H9 (cell line): ENCODE measurements at regions not wholly inside any gene's neighbourhood (a gene's known extent, or its start where the extent isn't known, plus 50 kb on each side); places are given as distances from the start of the nearest gene placed in this dataset.

Source experiments
- DNase-seq: peaks from one replicate; pipeline ENCODE4 v3.0.0-alpha.2; 2017
- H2AFZ ChIP-seq: one replicate; pipeline ENCODE4 v1.6.1; 2013; ENCODE audit warnings: mild to moderate bottlenecking, low read length, control low read depth, moderate library complexity
- H2AK5ac ChIP-seq: 2 replicates; pipeline ENCODE4 v1.6.1; 2013; ENCODE audit warnings: low read length, control low read depth, mixed read lengths; ENCODE audit not compliant: insufficient read length
- H2BK120ac ChIP-seq: one replicate; pipeline ENCODE4 v1.6.1; 2013; ENCODE audit warnings: low read depth, mild to moderate bottlenecking, low read length, control low read depth, inconsistent platforms; ENCODE audit not compliant: poor library complexity, severe bottlenecking
- H2BK12ac ChIP-seq: 2 replicates; pipeline ENCODE4 v1.6.1; 2013; ENCODE audit warnings: low read length, control low read depth, mixed read lengths, low read depth; ENCODE audit not compliant: insufficient read length
- H2BK15ac ChIP-seq: 2 replicates; pipeline ENCODE4 v1.6.1; 2013; ENCODE audit warnings: low read depth, low read length, control low read depth
- H2BK20ac ChIP-seq: one replicate; pipeline ENCODE4 v1.6.1; 2013; ENCODE audit warnings: low read depth, mild to moderate bottlenecking, low read length, control low read depth, inconsistent platforms; ENCODE audit not compliant: poor library complexity, severe bottlenecking
- H2BK5ac ChIP-seq: 2 replicates; pipeline ENCODE4 v1.6.1; 2013; ENCODE audit warnings: low read length, control low read depth, mixed read lengths; ENCODE audit not compliant: insufficient read length
- H3K14ac ChIP-seq: 2 replicates; pipeline ENCODE4 v1.6.1; 2013; ENCODE audit warnings: low read length, control low read depth; ENCODE audit not compliant: insufficient read depth
- H3K18ac ChIP-seq: 2 replicates; pipeline ENCODE4 v1.6.1; 2013; ENCODE audit warnings: low read depth, mild to moderate bottlenecking, mixed read lengths, low read length, control low read depth; ENCODE audit not compliant: insufficient read length
- H3K23ac ChIP-seq: 2 replicates; pipeline ENCODE4 v1.6.1; 2013; ENCODE audit warnings: low read length, control low read depth, mixed read lengths, low read depth; ENCODE audit not compliant: insufficient read length
- H3K23me2 ChIP-seq: 2 replicates; pipeline ENCODE4 v1.6.1; 2013; ENCODE audit warnings: low read depth, mild to moderate bottlenecking, mixed read lengths, low read length, control low read depth; ENCODE audit not compliant: insufficient read length, poor library complexity, severe bottlenecking
- H3K27ac ChIP-seq: 2 replicates; pipeline ENCODE4 v1.5.1; 2013; ENCODE audit warnings: low read length, control low read depth, mixed read lengths, low read depth; ENCODE audit not compliant: insufficient read length
- H3K27me3 ChIP-seq: 2 replicates; pipeline ENCODE4 v1.6.1; 2013; ENCODE audit warnings: low read length, control low read depth, inconsistent platforms; ENCODE audit not compliant: insufficient read depth
- H3K4ac ChIP-seq: 2 replicates; pipeline ENCODE4 v1.6.1; 2013; ENCODE audit warnings: low read depth, mild to moderate bottlenecking, control low read depth, inconsistent platforms, low read length, moderate library complexity
- H3K4me1 ChIP-seq: 2 replicates; pipeline ENCODE4 v1.6.1; 2013; ENCODE audit warnings: low read length, control low read depth, inconsistent platforms; ENCODE audit not compliant: insufficient read depth
- H3K4me2 ChIP-seq: 2 replicates; pipeline ENCODE4 v1.6.1; 2013; ENCODE audit warnings: low read length, control low read depth, mixed read lengths; ENCODE audit not compliant: insufficient read length, insufficient read depth
- H3K56ac ChIP-seq: 2 replicates; pipeline ENCODE4 v1.6.1; 2013; ENCODE audit warnings: low read depth, mild to moderate bottlenecking, mixed read lengths, low read length, control low read depth; ENCODE audit not compliant: insufficient read length
- H3K79me1 ChIP-seq: 2 replicates; pipeline ENCODE4 v1.6.1; 2013; ENCODE audit warnings: low read depth, mild to moderate bottlenecking, moderate library complexity, low read length, control low read depth, inconsistent platforms; ENCODE audit not compliant: insufficient read depth, poor library complexity, severe bottlenecking
- H3K79me2 ChIP-seq: 2 replicates; pipeline ENCODE4 v1.6.1; 2013; ENCODE audit warnings: low read length, control low read depth, inconsistent platforms; ENCODE audit not compliant: insufficient read depth
- H3K9ac ChIP-seq: 2 replicates; pipeline ENCODE4 v1.6.1; 2013; ENCODE audit warnings: low read length, control low read depth, mixed read lengths; ENCODE audit not compliant: insufficient read length; ENCODE audit errors: extremely low read depth
- H3K9me3 ChIP-seq: one replicate; pipeline ENCODE4 v1.6.1; 2013; ENCODE audit warnings: low read depth, low read length, inconsistent platforms; ENCODE audit not compliant: control insufficient read depth
- H3T11ph ChIP-seq: one replicate; pipeline ENCODE4 v1.6.1; 2013; ENCODE audit warnings: mild to moderate bottlenecking, low read length, control low read depth, inconsistent platforms
- H4K20me1 ChIP-seq: one replicate; pipeline ENCODE4 v1.6.1; 2013; ENCODE audit not compliant: control insufficient read depth, insufficient read length, insufficient read depth
- H4K5ac ChIP-seq: 2 replicates; pipeline ENCODE4 v1.6.1; 2013; ENCODE audit warnings: low read depth, mild to moderate bottlenecking, mixed read lengths, low read length, control low read depth; ENCODE audit not compliant: insufficient read length
- H4K8ac ChIP-seq: replicated peaks from 2 replicates; pipeline ENCODE4 v1.6.1; 2013; ENCODE audit warnings: low read length, control low read depth, mixed read lengths, low read depth; ENCODE audit not compliant: insufficient read length
- H4K91ac ChIP-seq: 2 replicates; pipeline ENCODE4 v1.6.1; 2013; ENCODE audit warnings: low read depth, mild to moderate bottlenecking, moderate library complexity, mixed read lengths, low read length, control low read depth; ENCODE audit not compliant: insufficient read length
- H3K27ac Mint-ChIP-seq, 3 experiments: 2 replicates in 2 of 3; 3 replicates in 1 of 3; pipeline ENCODE4 v1.8.0; 2020 to 2021; ENCODE audit warnings: mixed read lengths in 3 of 3, mild to moderate bottlenecking in 1 of 3, moderate library complexity in 1 of 3
- H3K27me3 Mint-ChIP-seq: 2 replicates; pipeline ENCODE4 v1.8.0; 2021; ENCODE audit warnings: low read depth, mild to moderate bottlenecking, moderate library complexity, mixed read lengths
- H3K36me3 Mint-ChIP-seq, 3 experiments: 2 replicates in 2 of 3; 3 replicates in 1 of 3; pipeline ENCODE4 v1.8.0; 2020 to 2021; ENCODE audit warnings: low read depth in 3 of 3, mixed read lengths in 3 of 3; ENCODE audit not compliant: insufficient read depth in 1 of 3
- H3K4me1 Mint-ChIP-seq, 2 experiments: 2 replicates each; pipeline ENCODE4 v1.8.0; 2020; ENCODE audit warnings: mixed read lengths in 2 of 2
- H3K4me3 Mint-ChIP-seq, 2 experiments: 2 replicates in 1 of 2; 3 replicates in 1 of 2; pipeline ENCODE4 v1.8.0; 2020 to 2021; ENCODE audit warnings: mild to moderate bottlenecking in 2 of 2, mixed read lengths in 2 of 2, moderate library complexity in 1 of 2
- H3K9me3 Mint-ChIP-seq, 2 experiments: 2 replicates in 1 of 2; 3 replicates in 1 of 2; pipeline ENCODE4 v1.8.0; 2020; ENCODE audit warnings: mild to moderate bottlenecking in 2 of 2, mixed read lengths in 2 of 2, moderate library complexity in 1 of 2
- WGBS: extraction: QIAGEN DNeasy Blood & Tissue Kit; methylation state at CpG from one replicate; pipeline ENCODE4 v1.1.7; 2013; ENCODE audit warnings: missing lambda C conversion rate, low lambda C conversion rate, mixed read lengths; ENCODE audit not compliant: insufficient read length; ENCODE audit errors: extremely low coverage; 5-methylcytosine and 5-hydroxymethylcytosine counted together
- TF ChIP-seq, protein P1 (sequence below): fragments of 200-600 bp; sonication (generic); conservative IDR thresholded peaks from 3 replicates; pipeline ENCODE4 v1.8.0; 2021; ENCODE audit warnings: antibody characterized with exemption, mild to moderate bottlenecking

DNA sequence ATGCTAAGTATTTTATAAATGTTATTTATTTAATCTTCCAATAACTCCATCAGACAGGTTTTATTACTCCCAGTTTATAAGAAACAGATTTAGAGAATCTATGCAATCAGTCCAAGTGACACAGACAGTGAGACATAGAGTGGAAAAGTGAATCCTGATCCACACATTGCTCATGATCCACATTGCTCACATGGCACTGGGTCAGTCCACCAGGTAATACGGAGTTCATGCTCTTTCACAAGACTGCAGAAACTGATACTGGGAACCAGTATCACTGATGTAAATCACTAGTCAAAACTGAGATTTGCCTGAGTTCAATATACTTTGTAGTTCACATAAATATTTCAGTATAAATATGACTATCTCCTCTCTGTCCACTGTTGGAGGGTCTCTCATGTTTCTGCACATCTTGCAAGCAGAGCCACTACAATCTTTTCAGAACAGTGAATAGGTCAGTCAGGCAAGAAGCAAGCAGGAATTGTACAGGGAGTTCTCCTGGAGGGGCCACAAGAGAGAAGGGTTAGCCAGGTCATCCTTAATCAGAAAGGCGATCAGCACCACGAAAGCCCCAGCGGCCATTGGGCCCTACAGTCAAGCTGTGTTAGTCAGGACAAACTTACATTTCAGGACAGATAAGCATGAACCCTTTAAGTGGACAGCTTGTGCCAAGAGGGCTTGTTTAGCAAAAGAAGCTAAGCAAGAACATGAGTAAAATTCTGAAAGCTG lies 275.4 kb upstream of the NR5A2 start:
- H3T11ph ChIP-seq = no peak overlapping the region
- peaks cover 0 to 4% of the 10 kb centered on the region in 2 experiments; a peak in 3 of 5 replicates for H3K9me3 Mint-ChIP-seq
- no peaks in the 10 kb centered on the region for H3K79me1 ChIP-seq
- H2BK120ac ChIP-seq = no peak overlapping the region
- H3K27me3 ChIP-seq = no peaks in the 10 kb centered on the region
- H2AK5ac ChIP-seq = no peak overlapping the region
- H3K9ac ChIP-seq = no peak overlapping the region
- no peaks in the 10 kb centered on the region for H3K4me1 ChIP-seq
- no CpG with 5 or more reads among the region's 4 CpGs for WGBS
- no peak overlapping the region for H4K8ac ChIP-seq
- H3K36me3 Mint-ChIP-seq = peaks cover 0 to 10% (median 0%) of the 10 kb centered on the region in 3 experiments; a peak in 1 of 7 replicates
- no peak overlapping the region for H3K56ac ChIP-seq
- H4K5ac ChIP-seq = no peak overlapping the region
- H3K4me3 Mint-ChIP-seq = no peak overlapping the region
- 0 out of 7 replicates have a peak overlapping the region, but pooled peaks of 1 of the 3 experiments have one; percentile 39 for H3K27ac Mint-ChIP-seq
- no peaks in the 10 kb centered on the region for H3K9me3 ChIP-seq
- H3K27ac ChIP-seq = no peak overlapping the region
- no peak overlapping the region for H2BK5ac ChIP-seq
- no peaks in the 10 kb centered on the region for H4K20me1 ChIP-seq
- peaks cover 12 to 15% of the 10 kb centered on the region in 2 experiments for H3K4me1 Mint-ChIP-seq
- no peak overlapping the region for H2BK15ac ChIP-seq
- no peak overlapping the region for H3K18ac ChIP-seq
- H3K23me2 ChIP-seq = no peaks in the 10 kb centered on the region
- no peaks in the 10 kb centered on the region for H3K79me2 ChIP-seq
- H3K4ac ChIP-seq = no peak overlapping the region
- no peak overlapping the region for H3K14ac ChIP-seq
- H3K23ac ChIP-seq = no peak overlapping the region
- H2AFZ ChIP-seq = no peak overlapping the region
- no peak overlapping the region for H4K91ac ChIP-seq
- no peak overlapping the region for H3K4me2 ChIP-seq
- no peak overlapping the region for H2BK20ac ChIP-seq
- DNase-seq = no peak
- no peak overlapping the region for H2BK12ac ChIP-seq
- peaks cover 16% of the 10 kb centered on the region for H3K27me3 Mint-ChIP-seq
- TF ChIP-seq, protein P1, sequence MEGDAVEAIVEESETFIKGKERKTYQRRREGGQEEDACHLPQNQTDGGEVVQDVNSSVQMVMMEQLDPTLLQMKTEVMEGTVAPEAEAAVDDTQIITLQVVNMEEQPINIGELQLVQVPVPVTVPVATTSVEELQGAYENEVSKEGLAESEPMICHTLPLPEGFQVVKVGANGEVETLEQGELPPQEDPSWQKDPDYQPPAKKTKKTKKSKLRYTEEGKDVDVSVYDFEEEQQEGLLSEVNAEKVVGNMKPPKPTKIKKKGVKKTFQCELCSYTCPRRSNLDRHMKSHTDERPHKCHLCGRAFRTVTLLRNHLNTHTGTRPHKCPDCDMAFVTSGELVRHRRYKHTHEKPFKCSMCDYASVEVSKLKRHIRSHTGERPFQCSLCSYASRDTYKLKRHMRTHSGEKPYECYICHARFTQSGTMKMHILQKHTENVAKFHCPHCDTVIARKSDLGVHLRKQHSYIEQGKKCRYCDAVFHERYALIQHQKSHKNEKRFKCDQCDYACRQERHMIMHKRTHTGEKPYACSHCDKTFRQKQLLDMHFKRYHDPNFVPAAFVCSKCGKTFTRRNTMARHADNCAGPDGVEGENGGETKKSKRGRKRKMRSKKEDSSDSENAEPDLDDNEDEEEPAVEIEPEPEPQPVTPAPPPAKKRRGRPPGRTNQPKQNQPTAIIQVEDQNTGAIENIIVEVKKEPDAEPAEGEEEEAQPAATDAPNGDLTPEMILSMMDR = no peak
